GM23338 (cell line): ENCODE measurements at regions not wholly inside any gene's neighbourhood (a gene's known extent, or its start where the extent isn't known, plus 50 kb on each side); places are given as distances from the start of the nearest gene placed in this dataset.

Experiments
- ATAC-seq: fragments of 200-7000 bp; cut with Tn5 transposase; 3 replicates; pipeline ENCODE4 v1.9.1; 2020
- DNase-seq: peaks from one replicate; pipeline ENCODE4 v3.0.0-alpha.2; 2015; ENCODE audit warnings: low spot score
- H2AFZ ChIP-seq: fragments of 200-600 bp; sonication (generic); 2 replicates; pipeline ENCODE4 v1.8.0; 2016; ENCODE audit warnings: antibody characterized with exemption, mild to moderate bottlenecking, moderate library complexity
- H3F3A ChIP-seq: fragments of 200-600 bp; sonication (generic); replicated peaks from 2 replicates; pipeline ENCODE4 v1.8.0; 2017; ENCODE audit warnings: antibody characterized with exemption, mixed run types, low read depth
- H3K27ac ChIP-seq: fragments of 200-600 bp; sonication (generic); 2 replicates; pipeline ENCODE4 v1.6.1; 2016; ENCODE audit warnings: low read depth
- H3K27me3 ChIP-seq: fragments of 200-600 bp; sonication (generic); 2 replicates; pipeline ENCODE4 v1.8.0; 2016; ENCODE audit warnings: mild to moderate bottlenecking, mixed run types, moderate library complexity; ENCODE audit not compliant: insufficient read depth
- H3K36me3 ChIP-seq: fragments of 200-600 bp; sonication (generic); 2 replicates; pipeline ENCODE4 v1.8.0; 2016; ENCODE audit warnings: mild to moderate bottlenecking; ENCODE audit not compliant: insufficient read depth
- H3K4me1 ChIP-seq: fragments of 200-600 bp; sonication (generic); 2 replicates; pipeline ENCODE4 v1.8.0; 2016; ENCODE audit warnings: mild to moderate bottlenecking, moderate library complexity; ENCODE audit not compliant: insufficient read depth
- H3K4me2 ChIP-seq: fragments of 200-600 bp; sonication (generic); 2 replicates; pipeline ENCODE4 v1.7.1; 2017; ENCODE audit warnings: mixed run types
- H3K4me3 ChIP-seq: fragments of 200-600 bp; sonication (generic); 2 replicates; pipeline ENCODE4 v1.6.1; 2016; ENCODE audit warnings: mixed run types
- H3K79me2 ChIP-seq: fragments of 200-600 bp; sonication (generic); replicated peaks from 2 replicates; pipeline ENCODE4 v1.8.0; 2017; ENCODE audit warnings: mild to moderate bottlenecking; ENCODE audit not compliant: insufficient read depth
- H3K9me2 ChIP-seq: fragments of 200-600 bp; sonication (generic); 2 replicates; pipeline ENCODE4 v1.8.0; 2017; ENCODE audit not compliant: insufficient read depth
- H4K20me1 ChIP-seq: fragments of 200-600 bp; sonication (generic); replicated peaks from 2 replicates; pipeline ENCODE4 v1.8.0; 2017; ENCODE audit warnings: mild to moderate bottlenecking; ENCODE audit not compliant: insufficient read depth
- H3K27ac Mint-ChIP-seq: 2 replicates; pipeline ENCODE4 v1.8.0; 2020; ENCODE audit warnings: inconsistent platforms, mild to moderate bottlenecking, moderate library complexity, mixed read lengths
- H3K27me3 Mint-ChIP-seq: 3 replicates; pipeline ENCODE4 v1.8.0; 2022; ENCODE audit warnings: low read depth, mild to moderate bottlenecking, moderate library complexity, mixed read lengths, inconsistent platforms; ENCODE audit not compliant: insufficient read depth, poor library complexity
- H3K36me3 Mint-ChIP-seq: 3 replicates; pipeline ENCODE4 v1.8.0; 2021; ENCODE audit warnings: low read depth, mild to moderate bottlenecking, inconsistent platforms, moderate library complexity, mixed read lengths
- H3K4me1 Mint-ChIP-seq: 3 replicates; pipeline ENCODE4 v1.8.0; 2020; ENCODE audit warnings: mild to moderate bottlenecking, inconsistent platforms, mixed read lengths
- H3K4me3 Mint-ChIP-seq: 3 replicates; pipeline ENCODE4 v1.8.0; 2021; ENCODE audit warnings: moderate library complexity, mild to moderate bottlenecking, inconsistent platforms, mixed read lengths
- H3K9me3 Mint-ChIP-seq: 3 replicates; pipeline ENCODE4 v1.8.0; 2020; ENCODE audit warnings: moderate library complexity, mild to moderate bottlenecking, inconsistent platforms, mixed read lengths
- CREB1 ChIP-seq: fragments of 250-450 bp; sonication (Bioruptor Pico); IDR thresholded peaks from 2 replicates; pipeline ENCODE4 v1.5.0; 2020; ENCODE audit warnings: low read depth, mild to moderate bottlenecking, moderate library complexity
- EZH2 ChIP-seq: fragments of 200-600 bp; sonication (generic); IDR thresholded peaks from one replicate; pipeline ENCODE4 v1.8.0; 2017; ENCODE audit warnings: antibody characterized with exemption, mild to moderate bottlenecking, low read depth; ENCODE audit not compliant: unreplicated experiment
- EZH2phosphoT487 ChIP-seq: fragments of 200-600 bp; sonication (generic); IDR thresholded peaks from one replicate; pipeline ENCODE4 v1.8.1; 2018; ENCODE audit warnings: antibody characterized with exemption; ENCODE audit not compliant: unreplicated experiment
- JUNB ChIP-seq: IDR thresholded peaks from one replicate; pipeline ENCODE4 v1.6.1; 2016; ENCODE audit warnings: antibody characterized with exemption; ENCODE audit not compliant: unreplicated experiment
- NANOG ChIP-seq: IDR thresholded peaks from 2 replicates; pipeline ENCODE4 v1.6.1; 2016; ENCODE audit warnings: antibody characterized with exemption, borderline replicate concordance
- POLR2AphosphoS5 ChIP-seq: IDR thresholded peaks from 2 replicates; pipeline ENCODE4 v1.6.1; 2016; ENCODE audit warnings: antibody characterized with exemption, low read depth
- STAT1 ChIP-seq: IDR thresholded peaks from one replicate; pipeline ENCODE4 v1.6.1; 2016; ENCODE audit warnings: antibody characterized with exemption; ENCODE audit not compliant: unreplicated experiment
- ZNF114 ChIP-seq: fragments of 250-450 bp; sonication (Bioruptor Pico); IDR thresholded peaks from 2 replicates; pipeline ENCODE4 v1.5.0; 2020; ENCODE audit warnings: mild to moderate bottlenecking, moderate library complexity
- ZNF331 ChIP-seq: fragments of 250-450 bp; sonication (Bioruptor Pico); IDR thresholded peaks from 2 replicates; pipeline ENCODE4 v1.5.0; 2020; ENCODE audit warnings: low read depth, mild to moderate bottlenecking, moderate library complexity
- ZNF462 ChIP-seq: fragments of 250-450 bp; sonication (Bioruptor Pico); IDR thresholded peaks from 2 replicates; pipeline ENCODE4 v1.5.0; 2020; ENCODE audit warnings: mild to moderate bottlenecking, moderate library complexity
- TF ChIP-seq, protein P1 (sequence below): IDR thresholded peaks from one replicate; pipeline ENCODE4 v1.6.1; 2018; ENCODE audit warnings: antibody characterized with exemption; ENCODE audit not compliant: unreplicated experiment
- TF ChIP-seq, protein P2 (sequence below), 2 experiments: fragments of 200-600 bp in 1 of 2; sonication (generic) in 1 of 2; conservative IDR thresholded peaks; 2 replicates each; pipeline versions ENCODE4 v1.5.1 to v1.6.1; 2016 to 2017; ENCODE audit warnings: antibody characterized with exemption in 2 of 2, low read depth in 2 of 2, mild to moderate bottlenecking in 2 of 2, moderate library complexity in 1 of 2
- TF ChIP-seq, protein P3 (sequence below): IDR thresholded peaks from 2 replicates; pipeline ENCODE4 v1.6.1; 2016; ENCODE audit warnings: antibody characterized with exemption

DNA sequence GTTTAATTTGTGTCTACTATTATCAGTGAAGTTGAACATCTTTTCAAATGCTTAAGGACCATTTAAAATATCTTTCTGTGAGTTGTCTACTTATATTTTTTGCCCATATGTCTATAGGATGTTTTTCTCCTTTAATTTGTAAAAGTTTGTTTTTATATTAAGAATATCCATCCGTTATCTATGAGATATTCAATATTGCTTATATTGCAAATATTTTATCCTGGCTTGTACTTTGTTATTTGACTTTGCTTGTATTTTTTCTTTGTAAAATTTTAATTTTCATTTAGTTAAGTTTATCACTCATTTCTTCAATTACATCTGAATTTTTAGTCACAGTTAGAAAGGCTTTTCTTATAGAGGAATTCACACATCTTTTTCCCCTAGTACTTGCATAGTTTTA, 117.0 kb upstream of the MLIP start:
- Histone ChIP-seq H4K20me1 (no peaks in the 10 kb centered on the region), H3K4me1 (peaks cover 8% of the 10 kb centered on the region; the same call in 1 of the 2 replicates), H3K79me2 (no peaks in the 10 kb centered on the region), H3K27me3 (no peaks in the 10 kb centered on the region), H3K4me3 (no peak overlapping the region), H3K9me2 (no peaks in the 10 kb centered on the region), H3F3A (no peaks in the 10 kb centered on the region), H2AFZ (no peak overlapping the region), H3K27ac (no peak overlapping the region), H3K4me2 (no peak overlapping the region), H3K36me3 (no peaks in the 10 kb centered on the region)
- ATAC-seq (no peak), DNase-seq (no peak)
- H3K36me3 Mint-ChIP-seq, result no peaks in the 10 kb centered on the region
- TF ChIP-seq ZNF331 (CRISPR knock-in tag), result no peak
- TF ChIP-seq, protein P1, sequence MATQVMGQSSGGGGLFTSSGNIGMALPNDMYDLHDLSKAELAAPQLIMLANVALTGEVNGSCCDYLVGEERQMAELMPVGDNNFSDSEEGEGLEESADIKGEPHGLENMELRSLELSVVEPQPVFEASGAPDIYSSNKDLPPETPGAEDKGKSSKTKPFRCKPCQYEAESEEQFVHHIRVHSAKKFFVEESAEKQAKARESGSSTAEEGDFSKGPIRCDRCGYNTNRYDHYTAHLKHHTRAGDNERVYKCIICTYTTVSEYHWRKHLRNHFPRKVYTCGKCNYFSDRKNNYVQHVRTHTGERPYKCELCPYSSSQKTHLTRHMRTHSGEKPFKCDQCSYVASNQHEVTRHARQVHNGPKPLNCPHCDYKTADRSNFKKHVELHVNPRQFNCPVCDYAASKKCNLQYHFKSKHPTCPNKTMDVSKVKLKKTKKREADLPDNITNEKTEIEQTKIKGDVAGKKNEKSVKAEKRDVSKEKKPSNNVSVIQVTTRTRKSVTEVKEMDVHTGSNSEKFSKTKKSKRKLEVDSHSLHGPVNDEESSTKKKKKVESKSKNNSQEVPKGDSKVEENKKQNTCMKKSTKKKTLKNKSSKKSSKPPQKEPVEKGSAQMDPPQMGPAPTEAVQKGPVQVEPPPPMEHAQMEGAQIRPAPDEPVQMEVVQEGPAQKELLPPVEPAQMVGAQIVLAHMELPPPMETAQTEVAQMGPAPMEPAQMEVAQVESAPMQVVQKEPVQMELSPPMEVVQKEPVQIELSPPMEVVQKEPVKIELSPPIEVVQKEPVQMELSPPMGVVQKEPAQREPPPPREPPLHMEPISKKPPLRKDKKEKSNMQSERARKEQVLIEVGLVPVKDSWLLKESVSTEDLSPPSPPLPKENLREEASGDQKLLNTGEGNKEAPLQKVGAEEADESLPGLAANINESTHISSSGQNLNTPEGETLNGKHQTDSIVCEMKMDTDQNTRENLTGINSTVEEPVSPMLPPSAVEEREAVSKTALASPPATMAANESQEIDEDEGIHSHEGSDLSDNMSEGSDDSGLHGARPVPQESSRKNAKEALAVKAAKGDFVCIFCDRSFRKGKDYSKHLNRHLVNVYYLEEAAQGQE, result no peak
- TF ChIP-seq EZH2phosphoT487, result no peak
- no peak for TF ChIP-seq ZNF114 (CRISPR knock-in tag)
- no peak for TF ChIP-seq EZH2
- no peak for TF ChIP-seq JUNB
- TF ChIP-seq, protein P2, sequence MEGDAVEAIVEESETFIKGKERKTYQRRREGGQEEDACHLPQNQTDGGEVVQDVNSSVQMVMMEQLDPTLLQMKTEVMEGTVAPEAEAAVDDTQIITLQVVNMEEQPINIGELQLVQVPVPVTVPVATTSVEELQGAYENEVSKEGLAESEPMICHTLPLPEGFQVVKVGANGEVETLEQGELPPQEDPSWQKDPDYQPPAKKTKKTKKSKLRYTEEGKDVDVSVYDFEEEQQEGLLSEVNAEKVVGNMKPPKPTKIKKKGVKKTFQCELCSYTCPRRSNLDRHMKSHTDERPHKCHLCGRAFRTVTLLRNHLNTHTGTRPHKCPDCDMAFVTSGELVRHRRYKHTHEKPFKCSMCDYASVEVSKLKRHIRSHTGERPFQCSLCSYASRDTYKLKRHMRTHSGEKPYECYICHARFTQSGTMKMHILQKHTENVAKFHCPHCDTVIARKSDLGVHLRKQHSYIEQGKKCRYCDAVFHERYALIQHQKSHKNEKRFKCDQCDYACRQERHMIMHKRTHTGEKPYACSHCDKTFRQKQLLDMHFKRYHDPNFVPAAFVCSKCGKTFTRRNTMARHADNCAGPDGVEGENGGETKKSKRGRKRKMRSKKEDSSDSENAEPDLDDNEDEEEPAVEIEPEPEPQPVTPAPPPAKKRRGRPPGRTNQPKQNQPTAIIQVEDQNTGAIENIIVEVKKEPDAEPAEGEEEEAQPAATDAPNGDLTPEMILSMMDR (conservative IDR thresholded peaks at IDR 0.05; ENCODE audit: low read depth in 2 of 2), result no peak
- TF ChIP-seq STAT1, result no peak
- no peak for TF ChIP-seq CREB1
- TF ChIP-seq POLR2AphosphoS5, result no peak
- no peak for TF ChIP-seq NANOG
- TF ChIP-seq, protein P3, sequence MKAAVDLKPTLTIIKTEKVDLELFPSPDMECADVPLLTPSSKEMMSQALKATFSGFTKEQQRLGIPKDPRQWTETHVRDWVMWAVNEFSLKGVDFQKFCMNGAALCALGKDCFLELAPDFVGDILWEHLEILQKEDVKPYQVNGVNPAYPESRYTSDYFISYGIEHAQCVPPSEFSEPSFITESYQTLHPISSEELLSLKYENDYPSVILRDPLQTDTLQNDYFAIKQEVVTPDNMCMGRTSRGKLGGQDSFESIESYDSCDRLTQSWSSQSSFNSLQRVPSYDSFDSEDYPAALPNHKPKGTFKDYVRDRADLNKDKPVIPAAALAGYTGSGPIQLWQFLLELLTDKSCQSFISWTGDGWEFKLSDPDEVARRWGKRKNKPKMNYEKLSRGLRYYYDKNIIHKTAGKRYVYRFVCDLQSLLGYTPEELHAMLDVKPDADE, result no peak
- TF ChIP-seq ZNF462 (CRISPR knock-in tag), result no peak
- peaks cover 14% of the 10 kb centered on the region for H3K4me1 Mint-ChIP-seq
- H3K9me3 Mint-ChIP-seq, result no peaks in the 10 kb centered on the region
- H3K27ac Mint-ChIP-seq, result no peak overlapping the region
- H3K4me3 Mint-ChIP-seq, result no peak overlapping the region
- H3K27me3 Mint-ChIP-seq, result no peaks in the 10 kb centered on the region
